SK-N-SH treated with all-trans-retinoic acid at 6 μM for 48 hours (cell line): ENCODE measurements at regions not wholly inside any gene's neighbourhood (a gene's known extent, or its start where the extent isn't known, plus 50 kb on each side); places are given as distances from the start of the nearest gene placed in this dataset.

Experiments
- CREB5 ChIP-seq: fragments of 250-450 bp; sonication (Bioruptor Pico); IDR thresholded peaks from 2 replicates; pipeline ENCODE4 v1.5.1; 2020; ENCODE audit warnings: low read depth, mild to moderate bottlenecking, moderate library complexity
- CSDC2 ChIP-seq: fragments of 250-450 bp; sonication (Bioruptor Pico); IDR thresholded peaks from 2 replicates; pipeline ENCODE4 v1.5.0; 2020; ENCODE audit warnings: mild to moderate bottlenecking, moderate library complexity
- CSRNP3 ChIP-seq: fragments of 250-450 bp; sonication (Bioruptor Pico); IDR thresholded peaks from 2 replicates; pipeline ENCODE4 v1.5.1; 2021; ENCODE audit warnings: mild to moderate bottlenecking, moderate library complexity
- GLIS3 ChIP-seq: fragments of 250-450 bp; sonication (Bioruptor Pico); IDR thresholded peaks from 2 replicates; pipeline ENCODE4 v1.5.0; 2020; ENCODE audit warnings: mild to moderate bottlenecking, moderate library complexity
- ISL1 ChIP-seq: fragments of 250-450 bp; sonication (Bioruptor Pico); IDR thresholded peaks from 2 replicates; pipeline ENCODE4 v2.1.2; 2022; ENCODE audit warnings: mild to moderate bottlenecking, moderate library complexity
- OSR1 ChIP-seq: fragments of 250-450 bp; sonication (Bioruptor Pico); IDR thresholded peaks from 2 replicates; pipeline ENCODE4 v1.8.0; 2022; ENCODE audit warnings: moderate library complexity, mild to moderate bottlenecking, inconsistent platforms
- PATZ1 ChIP-seq: fragments of 250-450 bp; sonication (Bioruptor Pico); IDR thresholded peaks from 2 replicates; pipeline ENCODE4 v1.8.0; 2020; ENCODE audit warnings: mild to moderate bottlenecking, moderate library complexity, borderline replicate concordance
- PPARA ChIP-seq: fragments of 250-450 bp; sonication (Bioruptor Pico); IDR thresholded peaks from 2 replicates; pipeline ENCODE4 v1.5.0; 2020; ENCODE audit warnings: mild to moderate bottlenecking, borderline replicate concordance
- ZFP3 ChIP-seq: fragments of 250-450 bp; sonication (Bioruptor Pico); IDR thresholded peaks from 2 replicates; pipeline ENCODE4 v1.5.0; 2020; ENCODE audit warnings: mild to moderate bottlenecking, moderate library complexity
- ZFP30 ChIP-seq: fragments of 450-650 bp; formaldehyde crosslinking; IDR thresholded peaks from 2 replicates; pipeline ENCODE4 v1.5.0; 2022; ENCODE audit warnings: mild to moderate bottlenecking, moderate library complexity
- ZNF565 ChIP-seq: fragments of 450-650 bp; formaldehyde crosslinking; conservative IDR thresholded peaks from 2 replicates; pipeline ENCODE4 v1.5.0; 2020; ENCODE audit warnings: low read depth, mild to moderate bottlenecking, moderate library complexity
- ZNF8 ChIP-seq: fragments of 450-650 bp; formaldehyde crosslinking; IDR thresholded peaks from 2 replicates; pipeline ENCODE4 v1.5.0; 2020; ENCODE audit warnings: mild to moderate bottlenecking, moderate library complexity

DNA sequence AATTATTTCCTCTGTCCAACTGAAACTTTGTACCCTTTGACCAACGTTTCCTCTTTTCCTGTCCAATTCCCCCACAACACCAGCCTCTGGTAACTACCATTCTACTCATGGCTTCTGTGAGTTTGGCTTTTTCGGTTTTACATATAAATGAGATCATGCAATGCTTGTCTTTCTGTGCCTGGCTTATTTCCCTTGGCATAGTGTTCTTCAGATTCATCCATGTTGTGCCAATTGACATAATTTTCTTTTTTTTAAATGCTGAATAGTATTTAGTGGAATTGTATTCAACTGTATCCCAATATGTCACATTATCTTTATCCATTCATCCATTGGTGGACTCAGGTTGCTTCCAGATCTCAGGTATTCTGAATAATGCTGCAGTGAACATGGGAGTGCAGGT, 222.5 kb upstream of the GALNTL6 start:
- TF ChIP-seq GLIS3, result no peak
- TF ChIP-seq CREB5, result no peak
- no peak for TF ChIP-seq PATZ1 (CRISPR knock-in tag)
- no peak for TF ChIP-seq ZNF565 (CRISPR knock-in tag)
- no peak for TF ChIP-seq CSDC2 (CRISPR knock-in tag)
- no peak for TF ChIP-seq ISL1
- TF ChIP-seq ZFP30, result no peak
- no peak for TF ChIP-seq CSRNP3 (CRISPR knock-in tag)
- TF ChIP-seq OSR1 (CRISPR knock-in tag), result no peak
- TF ChIP-seq PPARA, result no peak
- no peak for TF ChIP-seq ZNF8 (CRISPR knock-in tag)
- TF ChIP-seq ZFP3, result no peak
